Activated CD8-positive, alpha-beta T cell treated with anti-CD3 and anti-CD28 coated beads for 36 hours (primary cell): ENCODE measurements at regions not wholly inside any gene's neighbourhood (a gene's known extent, or its start where the extent isn't known, plus 50 kb on each side); places are given as distances from the start of the nearest gene placed in this dataset.

Experiments
- ATAC-seq: fragments of 200-7000 bp; cut with Tn5 transposase; one replicate; pipeline ENCODE4 v1.10.0; 2021; ENCODE audit warnings: mild to moderate bottlenecking, moderate library complexity
- CTCF ChIA-PET: fragments of 350-600 bp; sonication (Branson Sonifier 250); formaldehyde crosslinking; loops from one replicate; lab custom pipeline; 2021; ENCODE audit warnings: antibody characterized with exemption; lab: Charles Lee
- POLR2A ChIA-PET: fragments of 350-600 bp; sonication (Branson Sonifier 250); formaldehyde crosslinking; loops from one replicate; lab custom pipeline; 2021; ENCODE audit warnings: antibody characterized with exemption; lab: Charles Lee
- DNase-seq: peaks from one replicate; pipeline ENCODE4 v3.0.0-alpha.2; 2020
- H3K27ac Mint-ChIP-seq: one replicate; pipeline ENCODE4 v1.8.0; 2021; ENCODE audit warnings: mild to moderate bottlenecking, mixed read lengths
- H3K27me3 Mint-ChIP-seq: one replicate; pipeline ENCODE4 v1.8.0; 2021; ENCODE audit warnings: mixed read lengths
- H3K36me3 Mint-ChIP-seq: one replicate; pipeline ENCODE4 v1.8.0; 2021; ENCODE audit warnings: low read depth, mixed read lengths
- H3K4me1 Mint-ChIP-seq: one replicate; pipeline ENCODE4 v1.8.0; 2021; ENCODE audit warnings: low read depth, mixed read lengths
- H3K4me3 Mint-ChIP-seq: one replicate; pipeline ENCODE4 v1.8.0; 2021; ENCODE audit warnings: mild to moderate bottlenecking, moderate library complexity, mixed read lengths
- H3K9me3 Mint-ChIP-seq: one replicate; pipeline ENCODE4 v1.8.0; 2021; ENCODE audit warnings: mixed read lengths
- CTCF ChIP-seq: fragments of 200-600 bp; IDR thresholded peaks from one replicate; pipeline ENCODE4 v1.8.0; 2022; ENCODE audit warnings: antibody characterized with exemption, mild to moderate bottlenecking
- intact Hi-C: fragments of 100-400 bp; cut with micrococcal nuclease; formaldehyde crosslinking; loops from one replicate; pipeline ENCODE4 v1.10.0; 2022

- CTCF ChIA-PET: interaction anchor here (1.1 to 2.2 kb wide), 3 partner anchors 18 to 67 kb away, joined by 3 to 9 read pairs (median 8); partner anchors contain the start of gene PARP1
- DNase-seq (no peak), ATAC-seq (no peak)
- no peak for TF ChIP-seq CTCF
- POLR2A ChIA-PET: no interaction called here
- peaks cover 6% of the 10 kb centered on the region for H3K4me1 Mint-ChIP-seq
- intact Hi-C loops: no loop called here
- H3K9me3 Mint-ChIP-seq: no peaks in the 10 kb centered on the region
- no peak overlapping the region for H3K4me3 Mint-ChIP-seq
- no peaks in the 10 kb centered on the region for H3K36me3 Mint-ChIP-seq
- peaks cover 1% of the 10 kb centered on the region for H3K27me3 Mint-ChIP-seq
- H3K27ac Mint-ChIP-seq: no peak overlapping the region
These were observed 67.2 kb upstream of the PARP1 start for GRCh38 chr1:226475142-226475511.

GRCh38 chr1:226476066-226476465 lies 68.2 kb upstream of the PARP1 start:
- Mint-ChIP-seq H3K4me1 (peaks cover 6% of the 10 kb centered on the region), H3K36me3 (no peaks in the 10 kb centered on the region), H3K27me3 (peaks cover 1% of the 10 kb centered on the region), H3K4me3 (no peak overlapping the region), H3K9me3 (no peaks in the 10 kb centered on the region), H3K27ac (no peak overlapping the region)
- DNase-seq: no peak
- ChIA-PET POLR2A (no interaction called here), CTCF (no interaction called here)
- intact Hi-C loops: no loop called here
- no peak for ATAC-seq
- no peak for TF ChIP-seq CTCF

- no peak for DNase-seq
- H3K27me3 Mint-ChIP-seq: peaks cover 1% of the 10 kb centered on the region
- intact Hi-C loops: no loop called here
- no peaks in the 10 kb centered on the region for H3K36me3 Mint-ChIP-seq
- ChIA-PET POLR2A (no interaction called here), CTCF (no interaction called here)
- no peak for ATAC-seq
- H3K4me1 Mint-ChIP-seq: peaks cover 6% of the 10 kb centered on the region
- no peaks in the 10 kb centered on the region for H3K9me3 Mint-ChIP-seq
- no peak for TF ChIP-seq CTCF
- no peak overlapping the region for H3K27ac Mint-ChIP-seq
- H3K4me3 Mint-ChIP-seq: no peak overlapping the region
These were observed 68.9 kb upstream of the PARP1 start for GRCh38 chr1:226476648-226477319.

DNA sequence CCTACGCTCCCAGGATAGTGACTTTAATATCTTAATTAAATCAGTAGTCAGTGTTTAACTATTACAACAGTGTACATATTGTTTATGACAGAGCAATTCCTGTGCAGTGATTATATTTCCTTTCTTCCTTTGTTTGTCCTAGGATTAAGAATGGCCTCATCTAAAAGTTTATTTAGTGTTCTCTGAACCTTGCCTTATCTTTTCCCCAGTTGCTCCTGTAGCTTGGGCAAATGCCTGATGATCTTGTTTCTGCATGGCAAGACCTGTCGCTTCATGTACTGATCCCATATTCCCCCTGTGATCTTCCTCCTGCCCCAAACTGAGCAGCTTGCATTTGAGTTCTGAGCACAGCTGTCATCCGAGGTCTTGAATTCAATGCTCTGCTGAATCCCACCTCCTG lies 69.1 kb upstream of the STUM start:
- intact Hi-C loops: no loop called here

More for the DNA sequence above, 69.1 kb upstream of the STUM start:
- ATAC-seq (no peak), DNase-seq (no peak)
- ChIA-PET CTCF (interaction anchor here (2.2 kb wide), 1 partner anchor 22 kb away, joined by 5 read pairs; no protein-coding TSS in a partner anchor), POLR2A (no interaction called here)
- peaks cover 6% of the 10 kb centered on the region for H3K4me1 Mint-ChIP-seq
- H3K27me3 Mint-ChIP-seq: peaks cover 9% of the 10 kb centered on the region
- TF ChIP-seq CTCF: no peak
- no peak overlapping the region for H3K4me3 Mint-ChIP-seq
- no peaks in the 10 kb centered on the region for H3K9me3 Mint-ChIP-seq
- H3K27ac Mint-ChIP-seq: no peak overlapping the region
- H3K36me3 Mint-ChIP-seq: no peaks in the 10 kb centered on the region
